ENCODE measurements at regions not wholly inside any gene's neighbourhood (a gene's known extent, or its start where the extent isn't known, plus 50 kb on each side); places are given as distances from the start of the nearest gene placed in this dataset.

GRCh38 chrX:25108481-25108880 is 92.7 kb upstream of the ARX start:
- Histone ChIP-seq H3K36me3 (ENCODE audit: control insufficient read depth in 2 of 2, extremely low read depth in 1 of 2, insufficient read depth in 2 of 2, low read length in 2 of 2) (no peaks in the 10 kb centered on the region), H3K79me2 (ENCODE audit: control insufficient read depth, insufficient read depth, low read length) (no peaks in the 10 kb centered on the region), H3K27me3 (ENCODE audit: control insufficient read depth, extremely low read depth, insufficient read depth, low read length) (no peaks in the 10 kb centered on the region), H3K4me1 (ENCODE audit: control insufficient read depth, extremely low read depth, insufficient read depth, low read length) (no peaks in the 10 kb centered on the region), H4K20me1 (ENCODE audit: control insufficient read depth, extremely low read depth, insufficient read depth, low read length) (no peaks in the 10 kb centered on the region), H3K27ac (ENCODE audit: control insufficient read depth, insufficient read depth, low read length) (no peak overlapping the region), H3K9me3 (ENCODE audit: control insufficient read depth, low read depth, low read length) (no peaks in the 10 kb centered on the region), H3K4me3 (ENCODE audit: control insufficient read depth in 2 of 3, extremely low read depth in 1 of 3, insufficient read depth in 2 of 3, low read depth in 1 of 3, low read length in 3 of 3) (no peak overlapping the region), H2AFZ (ENCODE audit: control insufficient read depth, low read length) (no peak overlapping the region), H3K9ac (ENCODE audit: control insufficient read depth, extremely low read depth, insufficient read depth, low read length) (no peak overlapping the region), H3K9me1 (ENCODE audit: control insufficient read depth, extremely low read depth, insufficient read depth, low read length) (no peaks in the 10 kb centered on the region), H3K4me2 (ENCODE audit: control insufficient read depth, extremely low read depth, insufficient read depth, low read depth, low read length) (no peak overlapping the region)
- TF ChIP-seq EZH2 (IDR thresholded peaks at IDR 0.05; ENCODE audit: low read length), result no peak
- no peak for TF ChIP-seq CTCF (optimal IDR thresholded peaks at IDR 0.05 in 1 of 3, IDR thresholded peaks at IDR 0.05 in 1 of 3, conservative IDR thresholded peaks at IDR 0.05 in 1 of 3; ENCODE audit: extremely low read depth in 1 of 3, insufficient read depth in 2 of 3, low read length in 3 of 3)
- dilution Hi-C loops (cut with MboI; ENCODE audit: extremely low pct_ligation_motif_present, low sequenced_read_pairs), result no loop called here
- FAIRE-seq (no peak), DNase-seq (ENCODE audit: low read depth, low spot score) (no peak)

- Histone ChIP-seq H3K27me3 (ENCODE audit: control insufficient read depth, extremely low read depth, insufficient read depth, low read length) (no peaks in the 10 kb centered on the region), H2AFZ (ENCODE audit: control insufficient read depth, low read length) (no peak overlapping the region), H3K36me3 (ENCODE audit: control insufficient read depth in 2 of 2, extremely low read depth in 1 of 2, insufficient read depth in 2 of 2, low read length in 2 of 2) (no peaks in the 10 kb centered on the region), H4K20me1 (ENCODE audit: control insufficient read depth, extremely low read depth, insufficient read depth, low read length) (no peaks in the 10 kb centered on the region), H3K9me3 (ENCODE audit: control insufficient read depth, low read depth, low read length) (no peaks in the 10 kb centered on the region), H3K4me2 (ENCODE audit: control insufficient read depth, extremely low read depth, insufficient read depth, low read depth, low read length) (no peak overlapping the region), H3K9me1 (ENCODE audit: control insufficient read depth, extremely low read depth, insufficient read depth, low read length) (no peaks in the 10 kb centered on the region), H3K27ac (ENCODE audit: control insufficient read depth, insufficient read depth, low read length) (no peak overlapping the region), H3K9ac (ENCODE audit: control insufficient read depth, extremely low read depth, insufficient read depth, low read length) (no peak overlapping the region), H3K79me2 (ENCODE audit: control insufficient read depth, insufficient read depth, low read length) (no peaks in the 10 kb centered on the region), H3K4me3 (ENCODE audit: control insufficient read depth in 2 of 3, extremely low read depth in 1 of 3, insufficient read depth in 2 of 3, low read depth in 1 of 3, low read length in 3 of 3) (no peak overlapping the region), H3K4me1 (ENCODE audit: control insufficient read depth, extremely low read depth, insufficient read depth, low read length) (no peaks in the 10 kb centered on the region)
- dilution Hi-C loops (cut with MboI; ENCODE audit: extremely low pct_ligation_motif_present, low sequenced_read_pairs), result no loop called here
- FAIRE-seq (no peak), DNase-seq (ENCODE audit: low read depth, low spot score) (no peak)
- TF ChIP-seq EZH2 (IDR thresholded peaks at IDR 0.05; ENCODE audit: low read length), result no peak
- no peak for TF ChIP-seq CTCF (optimal IDR thresholded peaks at IDR 0.05 in 1 of 3, IDR thresholded peaks at IDR 0.05 in 1 of 3, conservative IDR thresholded peaks at IDR 0.05 in 1 of 3; ENCODE audit: extremely low read depth in 1 of 3, insufficient read depth in 2 of 3, low read length in 3 of 3)
Measured at GRCh38 chrX:25105221-25105620, 89.5 kb upstream of the ARX start.
